ENCODE measurements at regions not wholly inside any gene's neighbourhood (a gene's known extent, or its start where the extent isn't known, plus 50 kb on each side); places are given as distances from the start of the nearest gene placed in this dataset.
"Not testable (repeated sequence)": the region's sequence is repeated elsewhere in the genome, so short reads cannot be mapped to it uniquely, and the experiment has no call there.

DNA sequence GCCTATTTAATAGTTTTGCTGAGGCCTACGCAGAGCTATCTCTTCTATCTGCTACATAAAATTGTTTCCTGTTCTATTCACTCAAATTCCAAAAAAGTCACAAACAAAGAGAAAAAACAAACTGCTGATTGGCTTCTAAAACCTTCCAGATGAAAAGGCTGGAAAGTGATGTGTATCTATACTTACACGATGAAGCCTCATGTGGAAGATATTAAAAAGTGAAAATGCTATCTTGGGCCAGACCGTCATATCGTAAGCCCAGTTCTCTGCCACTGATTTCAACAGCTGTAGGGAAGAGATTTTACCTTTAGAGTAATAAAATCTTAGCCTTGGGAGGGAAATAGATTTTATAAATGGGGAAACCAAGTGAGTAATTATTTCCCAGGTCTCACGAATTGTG, 394.8 kb downstream of the KIF20B start:
- ATAC-seq (ENCODE audit: poor library complexity) (no peak), DNase-seq (no peak)
- H3K9me3 ChIP-seq (ENCODE audit: control insufficient read depth in 1 of 2, insufficient read depth in 1 of 2, low read length in 2 of 2): no peaks in the 10 kb centered on the region
- no peaks in the 10 kb centered on the region for H3K27me3 Mint-ChIP-seq
- CTCF ChIA-PET: no interaction called here
- no peak overlapping the region for H3K27ac Mint-ChIP-seq
- H3K36me3 ChIP-seq (ENCODE audit: insufficient read depth, low read length): no peaks in the 10 kb centered on the region
- no peaks in the 10 kb centered on the region for H3K4me1 Mint-ChIP-seq (ENCODE audit: low read depth)
- no peaks in the 10 kb centered on the region for H3K4me1 ChIP-seq (ENCODE audit: insufficient read depth, low read length)
- no peak overlapping the region for H3K27ac ChIP-seq (ENCODE audit: low read depth in 1 of 2, low read length in 2 of 2)
- no peaks in the 10 kb centered on the region for H3K27me3 ChIP-seq (ENCODE audit: control insufficient read depth in 1 of 2, insufficient read depth in 2 of 2, low read length in 2 of 2)
- TF ChIP-seq, protein P1, sequence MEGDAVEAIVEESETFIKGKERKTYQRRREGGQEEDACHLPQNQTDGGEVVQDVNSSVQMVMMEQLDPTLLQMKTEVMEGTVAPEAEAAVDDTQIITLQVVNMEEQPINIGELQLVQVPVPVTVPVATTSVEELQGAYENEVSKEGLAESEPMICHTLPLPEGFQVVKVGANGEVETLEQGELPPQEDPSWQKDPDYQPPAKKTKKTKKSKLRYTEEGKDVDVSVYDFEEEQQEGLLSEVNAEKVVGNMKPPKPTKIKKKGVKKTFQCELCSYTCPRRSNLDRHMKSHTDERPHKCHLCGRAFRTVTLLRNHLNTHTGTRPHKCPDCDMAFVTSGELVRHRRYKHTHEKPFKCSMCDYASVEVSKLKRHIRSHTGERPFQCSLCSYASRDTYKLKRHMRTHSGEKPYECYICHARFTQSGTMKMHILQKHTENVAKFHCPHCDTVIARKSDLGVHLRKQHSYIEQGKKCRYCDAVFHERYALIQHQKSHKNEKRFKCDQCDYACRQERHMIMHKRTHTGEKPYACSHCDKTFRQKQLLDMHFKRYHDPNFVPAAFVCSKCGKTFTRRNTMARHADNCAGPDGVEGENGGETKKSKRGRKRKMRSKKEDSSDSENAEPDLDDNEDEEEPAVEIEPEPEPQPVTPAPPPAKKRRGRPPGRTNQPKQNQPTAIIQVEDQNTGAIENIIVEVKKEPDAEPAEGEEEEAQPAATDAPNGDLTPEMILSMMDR (IDR thresholded peaks at IDR 0.05): no peak
- no peaks in the 10 kb centered on the region for H3K9me3 Mint-ChIP-seq
- intact Hi-C loops (cut with DNase I, micrococcal nuclease): no loop called here
- POLR2A ChIA-PET: no interaction called here
- no peak overlapping the region for H3K4me3 ChIP-seq (ENCODE audit: low read length)
- H3K4me3 Mint-ChIP-seq: no peak overlapping the region
- no peaks in the 10 kb centered on the region for H3K36me3 Mint-ChIP-seq (ENCODE audit: low read depth)

GRCh38 chr10:90107581-90107980, 406.2 kb downstream of the KIF20B start:
- DNase-seq; H3K4me3 Mint-ChIP-seq; H3K36me3 Mint-ChIP-seq (ENCODE audit: low read depth); H3K36me3 ChIP-seq (ENCODE audit: insufficient read depth, low read length); intact Hi-C loops (cut with DNase I, micrococcal nuclease); H3K27ac ChIP-seq (ENCODE audit: low read depth in 1 of 2, low read length in 2 of 2); H3K4me3 ChIP-seq (ENCODE audit: low read length); H3K27me3 ChIP-seq (ENCODE audit: control insufficient read depth in 1 of 2, insufficient read depth in 2 of 2, low read length in 2 of 2); H3K4me1 ChIP-seq (ENCODE audit: insufficient read depth, low read length); H3K27ac Mint-ChIP-seq; ATAC-seq (ENCODE audit: poor library complexity); CTCF ChIA-PET; H3K4me1 Mint-ChIP-seq (ENCODE audit: low read depth); H3K9me3 Mint-ChIP-seq; H3K27me3 Mint-ChIP-seq; H3K9me3 ChIP-seq (ENCODE audit: control insufficient read depth in 1 of 2, insufficient read depth in 1 of 2, low read length in 2 of 2); POLR2A ChIA-PET: not testable (repeated sequence)

- H3K36me3 Mint-ChIP-seq (ENCODE audit: low read depth): no peaks in the 10 kb centered on the region
- Histone ChIP-seq H3K36me3 (ENCODE audit: insufficient read depth, low read length) (no peaks in the 10 kb centered on the region), H3K4me1 (ENCODE audit: insufficient read depth, low read length) (no peaks in the 10 kb centered on the region), H3K27ac (ENCODE audit: low read depth in 1 of 2, low read length in 2 of 2) (no peak overlapping the region), H3K27me3 (ENCODE audit: control insufficient read depth in 1 of 2, insufficient read depth in 2 of 2, low read length in 2 of 2) (no peaks in the 10 kb centered on the region), H3K4me3 (ENCODE audit: low read length) (no peak overlapping the region), H3K9me3 (ENCODE audit: control insufficient read depth in 1 of 2, insufficient read depth in 1 of 2, low read length in 2 of 2) (no peaks in the 10 kb centered on the region)
- DNase-seq (no peak), ATAC-seq (ENCODE audit: poor library complexity) (no peak)
- peaks cover under 1% of the 10 kb centered on the region for H3K9me3 Mint-ChIP-seq
- H3K4me1 Mint-ChIP-seq (ENCODE audit: low read depth): no peaks in the 10 kb centered on the region
- intact Hi-C loops (cut with DNase I, micrococcal nuclease): no loop called here
- H3K27ac Mint-ChIP-seq: no peak overlapping the region
- ChIA-PET CTCF (no interaction called here), POLR2A (no interaction called here)
- no peak overlapping the region for H3K4me3 Mint-ChIP-seq
- no peaks in the 10 kb centered on the region for H3K27me3 Mint-ChIP-seq
- TF ChIP-seq, protein P1 (IDR thresholded peaks at IDR 0.05): no peak
These were observed 410.3 kb downstream of the KIF20B start for GRCh38 chr10:90111671-90112070.

- Mint-ChIP-seq H3K9me3 (peaks cover 3% of the 10 kb centered on the region), H3K4me3 (no peak overlapping the region), H3K36me3 (ENCODE audit: low read depth) (no peaks in the 10 kb centered on the region), H3K27me3 (no peaks in the 10 kb centered on the region), H3K27ac (no peak overlapping the region), H3K4me1 (ENCODE audit: low read depth) (no peaks in the 10 kb centered on the region)
- Histone ChIP-seq H3K27ac (ENCODE audit: low read depth in 1 of 2, low read length in 2 of 2) (no peak overlapping the region), H3K4me3 (ENCODE audit: low read length) (no peak overlapping the region), H3K9me3 (ENCODE audit: control insufficient read depth in 1 of 2, insufficient read depth in 1 of 2, low read length in 2 of 2) (no peaks in the 10 kb centered on the region), H3K4me1 (ENCODE audit: insufficient read depth, low read length) (no peaks in the 10 kb centered on the region), H3K27me3 (ENCODE audit: control insufficient read depth in 1 of 2, insufficient read depth in 2 of 2, low read length in 2 of 2) (no peaks in the 10 kb centered on the region), H3K36me3 (ENCODE audit: insufficient read depth, low read length) (no peaks in the 10 kb centered on the region)
- DNase-seq: no peak
- TF ChIP-seq, protein P1 (IDR thresholded peaks at IDR 0.05): no peak
- ChIA-PET CTCF (no interaction called here), POLR2A (no interaction called here)
- intact Hi-C loops (cut with DNase I, micrococcal nuclease): no loop called here
- no peak for ATAC-seq (ENCODE audit: poor library complexity)
These were observed 411.3 kb downstream of the KIF20B start for GRCh38 chr10:90112681-90113080.

DNA sequence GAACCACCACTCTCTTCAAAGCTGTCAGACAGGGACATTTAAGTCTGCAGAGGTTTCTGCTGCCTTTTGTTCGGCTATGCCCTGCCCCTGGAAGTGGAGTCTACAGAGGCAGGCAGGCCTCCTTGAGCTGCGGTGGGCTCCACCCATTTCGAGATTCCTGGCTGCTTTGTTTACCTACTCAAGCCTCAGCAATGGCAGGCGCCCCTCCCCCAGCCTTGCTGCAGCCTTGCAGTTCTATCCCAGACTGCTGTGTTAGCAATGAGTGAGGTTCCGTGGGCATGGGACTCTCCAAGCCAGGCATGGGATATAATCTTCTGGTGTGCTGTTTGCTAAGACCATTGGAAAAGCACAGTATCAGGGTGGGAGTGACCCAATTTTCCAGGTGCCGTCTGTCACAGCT, 417.2 kb downstream of the KIF20B start:
- intact Hi-C loops (cut with DNase I, micrococcal nuclease); H3K36me3 Mint-ChIP-seq (ENCODE audit: low read depth); ATAC-seq (ENCODE audit: poor library complexity); H3K27ac Mint-ChIP-seq; H3K4me3 ChIP-seq (ENCODE audit: low read length); CTCF ChIA-PET; H3K36me3 ChIP-seq (ENCODE audit: insufficient read depth, low read length); POLR2A ChIA-PET; H3K27ac ChIP-seq (ENCODE audit: low read depth in 1 of 2, low read length in 2 of 2); H3K9me3 Mint-ChIP-seq; H3K4me1 Mint-ChIP-seq (ENCODE audit: low read depth); H3K9me3 ChIP-seq (ENCODE audit: control insufficient read depth in 1 of 2, insufficient read depth in 1 of 2, low read length in 2 of 2); H3K4me1 ChIP-seq (ENCODE audit: insufficient read depth, low read length); H3K27me3 Mint-ChIP-seq; DNase-seq; H3K27me3 ChIP-seq (ENCODE audit: control insufficient read depth in 1 of 2, insufficient read depth in 2 of 2, low read length in 2 of 2); H3K4me3 Mint-ChIP-seq: not testable (repeated sequence)

Data from CD4-positive, alpha-beta T cell (primary cell).